HCT116 (cell line): ENCODE measurements at regions not wholly inside any gene's neighbourhood (a gene's known extent, or its start where the extent isn't known, plus 50 kb on each side); places are given as distances from the start of the nearest gene placed in this dataset.

Experiments used
- ATF3 ChIP-seq: IDR thresholded peaks from 2 replicates; pipeline ENCODE4 v1.6.1; 2012
- CEBPB ChIP-seq: IDR thresholded peaks from 2 replicates; pipeline ENCODE4 v1.6.1; 2012; ENCODE audit warnings: low read depth
- CTCF ChIP-seq, 3 experiments: fragments of 200-600 bp in 1 of 3; sonication (generic) in 1 of 3; IDR thresholded peaks in 2 of 3; conservative IDR thresholded peaks in 1 of 3; 2 replicates each; pipeline ENCODE4 v1.5.1; 2012 to 2017; ENCODE audit warnings: low read depth in 2 of 3, low read length in 2 of 3, antibody characterized with exemption in 1 of 3, borderline replicate concordance in 1 of 3, control low read depth in 1 of 3, mild to moderate bottlenecking in 1 of 3, mixed read lengths in 1 of 3, mixed run types in 1 of 3, moderate library complexity in 1 of 3; ENCODE audit not compliant: insufficient read depth in 1 of 3
- EZH2phosphoT487 ChIP-seq: fragments of 200-600 bp; IDR thresholded peaks from 2 replicates; pipeline ENCODE4 v1.6.1; 2018; ENCODE audit warnings: antibody characterized with exemption, borderline replicate concordance
- POLR2A ChIP-seq: IDR thresholded peaks from 2 replicates; pipeline ENCODE4 v1.7.0; 2011; ENCODE audit warnings: borderline replicate concordance; ENCODE audit not compliant: insufficient read depth, insufficient read length; ENCODE audit errors: extremely low read depth
- POLR2AphosphoS5 ChIP-seq: IDR thresholded peaks from 2 replicates; pipeline ENCODE4 v1.6.1; 2011; ENCODE audit warnings: mild to moderate bottlenecking, low read depth, low read length, moderate library complexity
- SIN3A ChIP-seq: IDR thresholded peaks from 2 replicates; pipeline ENCODE4 v1.6.1; 2012; ENCODE audit warnings: low read depth
- YY1 ChIP-seq: IDR thresholded peaks from 2 replicates; pipeline ENCODE4 v1.6.1; 2011; ENCODE audit warnings: low read length, low read depth, moderate library complexity, mild to moderate bottlenecking; ENCODE audit not compliant: insufficient replicate concordance; ENCODE audit errors: extremely low read depth

GRCh38 chr4:45292844-45293243 lies 566.5 kb upstream of the GNPDA2 start:
- TF ChIP-seq SIN3A (no peak), CTCF (IDR thresholded peaks at IDR 0.05 in 2 of 3, conservative IDR thresholded peaks at IDR 0.05 in 1 of 3; ENCODE audit: borderline replicate concordance in 1 of 3, insufficient read depth in 1 of 3, low read depth in 2 of 3, low read length in 2 of 3) (no peak), POLR2AphosphoS5 (no peak), EZH2phosphoT487 (no peak), POLR2A (no peak), CEBPB (no peak), ATF3 (no peak), YY1 (no peak)
